MM.1S (cell line): ENCODE measurements at regions not wholly inside any gene's neighbourhood (a gene's known extent, or its start where the extent isn't known, plus 50 kb on each side); places are given as distances from the start of the nearest gene placed in this dataset.

Experiments
- EZH2 ChIP-seq: fragments of 300-600 bp; sonication (generic); optimal IDR thresholded peaks from 2 replicates; pipeline ENCODE3; 2017; ENCODE audit warnings: low read depth, mild to moderate bottlenecking, antibody characterized with exemption, low read length, mixed read lengths
- EZH2phosphoT487 ChIP-seq: fragments of 300-600 bp; sonication (generic); IDR thresholded peaks from 2 replicates; pipeline ENCODE4 v1.6.1; 2018; ENCODE audit warnings: antibody characterized with exemption, low read length
- TF ChIP-seq, protein P1 (sequence below): fragments of 300-600 bp; sonication (generic); IDR thresholded peaks from 2 replicates; pipeline ENCODE4 v1.5.1; 2016; ENCODE audit warnings: antibody characterized with exemption, low read length, mixed read lengths

DNA sequence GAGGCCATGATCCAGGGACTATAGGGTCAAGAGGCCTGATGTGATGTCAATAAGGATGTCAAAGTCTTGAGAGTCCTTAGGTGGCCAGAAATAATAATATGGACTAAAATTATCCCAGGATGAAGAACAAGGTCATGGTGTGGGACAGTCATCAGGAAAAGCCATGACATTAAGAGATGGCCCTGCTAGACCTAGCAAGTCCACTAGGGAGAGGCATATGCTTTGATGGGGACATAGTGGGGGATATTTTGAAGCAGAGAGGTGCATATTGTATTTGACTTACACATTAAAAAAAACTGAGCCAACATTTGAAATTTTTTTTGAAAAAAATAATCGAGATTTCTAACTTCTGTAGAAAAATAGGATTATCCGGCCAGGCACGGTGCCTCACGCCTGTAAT is 53.3 kb upstream of the CXCR4 start:
- TF ChIP-seq, protein P1, sequence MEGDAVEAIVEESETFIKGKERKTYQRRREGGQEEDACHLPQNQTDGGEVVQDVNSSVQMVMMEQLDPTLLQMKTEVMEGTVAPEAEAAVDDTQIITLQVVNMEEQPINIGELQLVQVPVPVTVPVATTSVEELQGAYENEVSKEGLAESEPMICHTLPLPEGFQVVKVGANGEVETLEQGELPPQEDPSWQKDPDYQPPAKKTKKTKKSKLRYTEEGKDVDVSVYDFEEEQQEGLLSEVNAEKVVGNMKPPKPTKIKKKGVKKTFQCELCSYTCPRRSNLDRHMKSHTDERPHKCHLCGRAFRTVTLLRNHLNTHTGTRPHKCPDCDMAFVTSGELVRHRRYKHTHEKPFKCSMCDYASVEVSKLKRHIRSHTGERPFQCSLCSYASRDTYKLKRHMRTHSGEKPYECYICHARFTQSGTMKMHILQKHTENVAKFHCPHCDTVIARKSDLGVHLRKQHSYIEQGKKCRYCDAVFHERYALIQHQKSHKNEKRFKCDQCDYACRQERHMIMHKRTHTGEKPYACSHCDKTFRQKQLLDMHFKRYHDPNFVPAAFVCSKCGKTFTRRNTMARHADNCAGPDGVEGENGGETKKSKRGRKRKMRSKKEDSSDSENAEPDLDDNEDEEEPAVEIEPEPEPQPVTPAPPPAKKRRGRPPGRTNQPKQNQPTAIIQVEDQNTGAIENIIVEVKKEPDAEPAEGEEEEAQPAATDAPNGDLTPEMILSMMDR, result no peak
- TF ChIP-seq EZH2phosphoT487 (no peak), EZH2 (no peak)
